ENCODE measurements at regions not wholly inside any gene's neighbourhood (a gene's known extent, or its start where the extent isn't known, plus 50 kb on each side); places are given as distances from the start of the nearest gene placed in this dataset.

DNA sequence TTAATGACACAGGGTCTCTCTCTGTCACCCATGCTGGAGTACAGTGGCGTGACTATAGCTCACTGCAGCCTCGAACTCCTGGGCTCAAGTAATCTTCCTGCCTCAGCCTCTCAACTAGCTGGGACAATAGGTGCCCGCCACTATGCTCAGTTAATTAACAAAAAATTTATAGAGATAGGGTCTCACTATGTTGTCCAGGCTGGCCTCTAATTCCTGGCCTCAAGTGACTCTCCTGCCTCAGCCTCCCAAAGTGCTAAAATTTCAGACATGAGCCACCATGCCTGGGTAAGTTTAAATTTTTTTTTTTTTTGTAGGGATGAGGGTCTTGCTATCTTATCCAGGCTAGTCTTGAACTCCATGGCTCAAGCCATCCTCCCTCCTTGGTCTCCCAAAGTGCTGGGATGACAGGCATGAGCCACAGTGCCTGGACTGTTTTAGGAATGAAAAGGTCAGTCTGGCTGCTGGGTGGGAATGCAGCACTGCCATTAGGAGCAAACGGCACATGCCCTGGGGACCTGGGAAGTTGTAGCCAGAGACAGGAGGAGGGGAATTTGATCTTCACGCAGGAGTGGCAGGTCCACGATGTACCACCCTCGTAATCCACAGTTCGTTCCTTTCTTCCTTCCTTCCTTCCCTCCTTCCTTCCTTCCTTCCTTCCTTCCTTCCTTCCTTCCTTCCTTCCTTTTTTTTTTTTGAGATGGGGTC is 106.7 kb downstream of the HAPSTR1 start:
- Mint-ChIP-seq H3K27me3 (ENCODE audit: low read depth) (no peaks in the 10 kb centered on the region), H3K27ac (no peak overlapping the region), H3K9me3 (no peaks in the 10 kb centered on the region), H3K36me3 (ENCODE audit: low read depth) (no peaks in the 10 kb centered on the region), H3K4me3 (ENCODE audit: low read depth) (no peak overlapping the region), H3K4me1 (ENCODE audit: low read depth) (no peaks in the 10 kb centered on the region)
- intact Hi-C loops (cut with micrococcal nuclease): no loop called here
- no peak for DNase-seq (ENCODE audit: low spot score)

- no peaks in the 10 kb centered on the region for H3K36me3 Mint-ChIP-seq (ENCODE audit: low read depth)
- no peaks in the 10 kb centered on the region for H3K9me3 Mint-ChIP-seq
Observed at GRCh38 chr16:9199311-9199710, 107.9 kb downstream of the HAPSTR1 start.

GRCh38 chr16:9199751-9200150 is 108.3 kb downstream of the HAPSTR1 start:
- Mint-ChIP-seq H3K36me3 (ENCODE audit: low read depth) (no peaks in the 10 kb centered on the region), H3K4me1 (ENCODE audit: low read depth) (no peaks in the 10 kb centered on the region), H3K27me3 (ENCODE audit: low read depth) (no peaks in the 10 kb centered on the region), H3K27ac (no peak overlapping the region), H3K9me3 (no peaks in the 10 kb centered on the region), H3K4me3 (ENCODE audit: low read depth) (no peak overlapping the region)
- DNase-seq (ENCODE audit: low spot score): no peak
- intact Hi-C loops (cut with micrococcal nuclease): no loop called here

More at GRCh38 chr16:9199311-9199710, 107.9 kb downstream of the HAPSTR1 start:
- Mint-ChIP-seq H3K4me3 (ENCODE audit: low read depth) (no peak overlapping the region), H3K4me1 (ENCODE audit: low read depth) (no peaks in the 10 kb centered on the region), H3K27me3 (ENCODE audit: low read depth) (no peaks in the 10 kb centered on the region), H3K27ac (no peak overlapping the region)
- no peak for DNase-seq (ENCODE audit: low spot score)
- intact Hi-C loops (cut with micrococcal nuclease): no loop called here

DNA sequence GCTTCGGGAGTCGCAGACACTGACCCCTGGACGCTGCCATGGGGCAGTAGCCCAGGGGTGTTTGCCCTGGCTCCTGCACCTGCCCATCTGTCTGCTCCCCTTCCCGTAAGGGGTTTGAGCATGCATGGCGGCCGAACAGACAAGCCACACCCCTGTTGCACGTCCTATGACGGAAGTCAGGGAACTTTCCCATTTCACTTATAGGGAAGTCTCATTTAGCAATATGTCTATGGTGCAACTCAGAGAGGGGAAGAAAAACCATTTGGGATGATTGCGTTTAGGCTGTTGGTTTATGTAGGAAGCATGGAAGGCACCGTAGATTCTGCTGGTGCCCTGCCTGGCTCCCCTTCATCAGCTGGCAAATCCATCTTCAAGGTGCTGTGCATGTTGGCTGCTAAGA is 112.5 kb downstream of the HAPSTR1 start:
- Mint-ChIP-seq H3K9me3 (no peaks in the 10 kb centered on the region), H3K27ac (no peak overlapping the region), H3K4me3 (ENCODE audit: low read depth) (no peak overlapping the region), H3K27me3 (ENCODE audit: low read depth) (no peaks in the 10 kb centered on the region), H3K36me3 (ENCODE audit: low read depth) (no peaks in the 10 kb centered on the region), H3K4me1 (ENCODE audit: low read depth) (no peaks in the 10 kb centered on the region)
- intact Hi-C loops (cut with micrococcal nuclease): no loop called here
- no peak for DNase-seq (ENCODE audit: low spot score)

- Mint-ChIP-seq H3K36me3 (ENCODE audit: low read depth) (no peaks in the 10 kb centered on the region), H3K27ac (no peak overlapping the region), H3K4me3 (ENCODE audit: low read depth) (no peak overlapping the region), H3K27me3 (ENCODE audit: low read depth) (no peaks in the 10 kb centered on the region), H3K9me3 (no peaks in the 10 kb centered on the region), H3K4me1 (ENCODE audit: low read depth) (no peaks in the 10 kb centered on the region)
- no peak for DNase-seq (ENCODE audit: low spot score)
- intact Hi-C loops (cut with micrococcal nuclease): no loop called here
Observed at GRCh38 chr16:9205661-9206060, 114.2 kb downstream of the HAPSTR1 start.

DNA sequence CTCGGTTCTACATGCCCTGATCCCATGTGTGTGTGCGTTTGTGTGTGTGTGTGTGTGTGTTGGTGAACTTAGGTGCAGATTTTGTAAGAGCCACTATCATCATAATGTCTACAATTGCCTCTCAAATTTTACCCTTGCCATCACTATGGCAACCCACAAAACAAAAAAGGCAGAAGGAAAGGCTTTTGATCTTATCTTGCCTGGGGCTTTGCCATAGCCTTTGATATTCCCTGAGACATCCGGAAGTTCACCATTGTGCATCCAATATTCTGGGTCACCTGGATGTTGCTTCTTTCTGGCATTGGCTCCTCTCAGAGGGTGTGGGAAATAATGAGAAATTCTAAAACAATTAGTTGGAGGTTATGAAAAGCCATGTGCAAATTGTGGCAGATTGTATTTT is 114.7 kb downstream of the HAPSTR1 start:
- Mint-ChIP-seq H3K9me3 (no peaks in the 10 kb centered on the region), H3K27me3 (ENCODE audit: low read depth) (no peaks in the 10 kb centered on the region), H3K27ac (no peak overlapping the region), H3K4me1 (ENCODE audit: low read depth) (no peaks in the 10 kb centered on the region), H3K4me3 (ENCODE audit: low read depth) (no peak overlapping the region), H3K36me3 (ENCODE audit: low read depth) (no peaks in the 10 kb centered on the region)
- intact Hi-C loops (cut with micrococcal nuclease): no loop called here
- no peak for DNase-seq (ENCODE audit: low spot score)

GRCh38 chr16:9212621-9213020 is 121.2 kb downstream of the HAPSTR1 start:
- DNase-seq (ENCODE audit: low spot score): no peak
- Mint-ChIP-seq H3K4me3 (ENCODE audit: low read depth) (no peak overlapping the region), H3K27me3 (ENCODE audit: low read depth) (no peaks in the 10 kb centered on the region), H3K27ac (no peak overlapping the region), H3K36me3 (ENCODE audit: low read depth) (no peaks in the 10 kb centered on the region), H3K9me3 (no peaks in the 10 kb centered on the region), H3K4me1 (ENCODE audit: low read depth) (no peaks in the 10 kb centered on the region)
- intact Hi-C loops (cut with micrococcal nuclease): no loop called here

DNA sequence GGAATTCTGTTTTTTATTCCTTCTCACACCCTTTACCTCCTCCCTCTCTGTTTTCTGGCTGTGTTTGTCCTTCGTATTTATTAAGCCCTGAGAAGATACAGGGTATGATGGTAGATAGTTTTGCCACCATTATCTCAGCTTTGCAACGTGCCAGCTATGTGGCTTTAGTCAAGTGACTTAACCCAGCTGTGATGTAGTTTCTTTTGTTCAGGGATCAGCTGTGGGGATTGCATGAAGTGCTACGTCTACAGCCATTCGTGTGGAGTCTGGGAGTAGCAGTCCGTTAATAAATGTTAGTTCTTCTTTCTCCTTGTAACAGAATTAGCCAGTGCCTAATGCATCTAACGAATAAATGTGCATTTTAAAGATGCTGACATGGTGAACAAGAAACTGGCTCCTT is 128.4 kb downstream of the HAPSTR1 start:
- Mint-ChIP-seq H3K9me3 (no peaks in the 10 kb centered on the region), H3K4me1 (ENCODE audit: low read depth) (no peaks in the 10 kb centered on the region), H3K4me3 (ENCODE audit: low read depth) (no peak overlapping the region), H3K36me3 (ENCODE audit: low read depth) (no peaks in the 10 kb centered on the region), H3K27ac (no peak overlapping the region), H3K27me3 (ENCODE audit: low read depth) (no peaks in the 10 kb centered on the region)
- intact Hi-C loops (cut with micrococcal nuclease): no loop called here
- no peak for DNase-seq (ENCODE audit: low spot score)

DNA sequence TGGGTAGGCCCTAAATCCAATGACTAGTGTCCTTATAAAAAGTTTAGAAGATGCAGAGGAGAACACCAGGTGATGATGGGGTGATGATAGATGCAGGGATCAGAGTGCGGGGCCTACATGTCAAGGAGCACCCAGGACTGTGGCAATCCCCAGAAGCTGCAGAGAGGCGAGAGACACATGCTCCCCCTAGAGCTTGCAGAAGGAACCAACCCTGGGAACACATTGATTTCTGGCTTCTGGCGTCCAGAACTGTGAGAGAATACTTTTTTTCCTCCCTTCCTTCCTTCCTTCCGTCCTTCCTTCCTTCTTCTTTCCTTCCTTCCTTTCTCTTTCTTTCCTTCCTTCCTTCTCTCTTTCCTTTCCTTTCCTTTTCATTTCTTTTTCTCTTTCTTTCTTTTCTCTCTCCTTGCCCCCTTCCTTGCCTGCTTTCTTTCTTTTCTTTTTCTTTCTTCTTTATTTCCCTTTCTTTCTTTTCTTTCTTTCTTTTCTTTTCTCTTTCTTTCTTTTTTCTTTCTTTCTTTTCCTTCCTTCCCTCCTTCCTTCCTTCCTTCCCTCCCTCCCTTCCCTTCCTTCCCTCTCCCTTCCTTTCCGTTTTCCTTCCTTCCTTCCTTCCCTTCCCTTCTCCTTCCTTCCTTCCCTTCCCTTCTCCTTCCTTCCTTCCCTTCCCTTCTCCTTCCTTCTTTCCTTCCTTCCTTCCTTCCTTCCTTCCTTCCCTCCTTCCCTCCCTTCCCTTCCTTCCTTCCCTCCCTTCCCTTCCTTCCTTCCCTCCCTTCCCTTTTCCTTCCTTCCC is 134.3 kb downstream of the HAPSTR1 start:
- no peak overlapping the region for H3K4me3 Mint-ChIP-seq (ENCODE audit: low read depth)
- no peak overlapping the region for H3K27ac Mint-ChIP-seq
- no peaks in the 10 kb centered on the region for H3K4me1 Mint-ChIP-seq (ENCODE audit: low read depth)
- H3K36me3 Mint-ChIP-seq (ENCODE audit: low read depth): no peaks in the 10 kb centered on the region
- H3K9me3 Mint-ChIP-seq: no peaks in the 10 kb centered on the region
- no peak for DNase-seq (ENCODE audit: low spot score)
- no peaks in the 10 kb centered on the region for H3K27me3 Mint-ChIP-seq (ENCODE audit: low read depth)
- intact Hi-C loops (cut with micrococcal nuclease): no loop called here

DNA sequence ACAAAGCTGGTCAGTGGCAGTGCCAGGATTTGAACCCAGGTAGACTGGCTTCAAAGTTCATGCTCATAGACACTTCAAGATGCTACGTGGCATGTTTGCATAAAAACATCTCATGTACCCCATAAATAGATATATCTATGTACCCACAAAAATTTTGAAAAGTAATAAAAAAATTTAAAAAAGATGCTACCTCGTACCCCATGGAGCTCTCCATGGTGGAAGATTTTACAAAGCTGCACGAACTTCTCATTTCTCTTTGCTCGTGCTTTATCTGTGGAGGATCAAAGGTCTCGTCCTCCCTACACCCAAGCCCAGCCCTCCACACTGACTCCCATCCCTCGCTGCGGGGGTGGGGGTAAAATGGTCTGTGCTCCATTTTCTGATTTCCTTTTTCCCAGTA is 135.5 kb downstream of the HAPSTR1 start:
- Mint-ChIP-seq H3K4me1 (ENCODE audit: low read depth) (no peaks in the 10 kb centered on the region), H3K27me3 (ENCODE audit: low read depth) (no peaks in the 10 kb centered on the region)

DNA sequence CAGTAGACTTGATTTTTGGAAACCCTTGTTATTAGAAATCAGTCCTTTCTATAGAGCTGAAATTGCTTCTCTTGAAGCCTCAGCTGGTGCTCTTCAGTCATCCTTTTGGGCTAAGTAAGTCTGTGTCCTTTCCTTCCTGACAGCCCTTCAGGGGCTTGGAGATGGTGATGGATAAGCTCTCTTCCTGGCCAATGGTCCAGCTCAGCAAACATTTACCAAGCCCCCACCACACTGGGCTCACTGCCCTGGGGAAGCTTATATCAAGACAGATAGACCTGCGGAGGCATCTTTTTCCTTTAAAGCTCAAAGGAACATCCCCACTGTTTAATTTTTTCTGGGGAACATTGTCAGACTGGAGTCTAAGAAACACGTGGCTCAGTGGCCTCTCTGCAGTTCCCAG is 139.6 kb downstream of the HAPSTR1 start:
- H3K36me3 Mint-ChIP-seq (ENCODE audit: low read depth): no peaks in the 10 kb centered on the region
- no peak overlapping the region for H3K4me3 Mint-ChIP-seq (ENCODE audit: low read depth)
- H3K27ac Mint-ChIP-seq: no peak overlapping the region
- H3K27me3 Mint-ChIP-seq (ENCODE audit: low read depth): peaks cover 4% of the 10 kb centered on the region
- no peaks in the 10 kb centered on the region for H3K4me1 Mint-ChIP-seq (ENCODE audit: low read depth)
- intact Hi-C loops (cut with micrococcal nuclease): no loop called here
- no peak for DNase-seq (ENCODE audit: low spot score)
- no peaks in the 10 kb centered on the region for H3K9me3 Mint-ChIP-seq

More for the DNA sequence above, 135.5 kb downstream of the HAPSTR1 start:
- DNase-seq (ENCODE audit: low spot score): no peak
- no peaks in the 10 kb centered on the region for H3K9me3 Mint-ChIP-seq
- no peaks in the 10 kb centered on the region for H3K36me3 Mint-ChIP-seq (ENCODE audit: low read depth)
- H3K4me3 Mint-ChIP-seq (ENCODE audit: low read depth): no peak overlapping the region
- H3K27ac Mint-ChIP-seq: no peak overlapping the region
- intact Hi-C loops (cut with micrococcal nuclease): no loop called here

DNA sequence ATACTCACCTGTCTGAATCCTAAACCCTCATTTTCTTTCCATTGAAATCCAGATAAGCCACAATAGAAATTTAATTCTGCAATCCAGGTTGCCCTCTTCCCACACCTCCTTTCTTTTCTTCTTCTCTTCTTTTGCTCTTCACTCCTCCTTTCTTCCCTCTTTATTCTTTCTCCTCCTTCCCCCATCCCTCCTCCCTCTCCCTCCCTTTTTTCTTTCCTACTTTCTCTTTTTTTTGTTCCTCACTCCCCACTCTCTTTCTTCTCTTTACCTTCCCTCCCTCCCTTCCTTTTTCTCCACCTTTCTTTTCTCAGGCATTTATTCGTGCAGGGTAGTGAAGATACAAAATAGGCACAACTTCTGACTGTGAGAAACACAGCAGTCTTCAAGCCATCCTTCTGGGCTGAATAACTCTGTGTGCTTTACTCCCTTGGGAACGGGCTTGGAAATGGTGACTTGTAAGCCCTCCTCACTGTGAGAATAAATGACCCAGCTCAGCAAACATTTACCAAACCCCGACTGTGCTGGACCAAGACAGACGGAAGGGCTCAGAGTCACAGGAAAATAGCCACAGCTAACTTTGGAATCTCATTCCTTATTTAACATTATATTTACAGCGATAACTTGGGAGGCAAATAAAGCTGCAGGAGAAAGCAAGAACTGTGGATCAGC is 140.8 kb downstream of the HAPSTR1 start:
- Mint-ChIP-seq H3K36me3 (ENCODE audit: low read depth) (no peaks in the 10 kb centered on the region), H3K9me3 (peaks cover 3% of the 10 kb centered on the region), H3K27me3 (ENCODE audit: low read depth) (peaks cover 4% of the 10 kb centered on the region), H3K4me1 (ENCODE audit: low read depth) (no peaks in the 10 kb centered on the region), H3K4me3 (ENCODE audit: low read depth) (no peak overlapping the region), H3K27ac (no peak overlapping the region)
- intact Hi-C loops (cut with micrococcal nuclease): no loop called here
- no peak for DNase-seq (ENCODE audit: low spot score)

GRCh38 chr16:9235867-9236266 is 144.4 kb downstream of the HAPSTR1 start:
- no peak for DNase-seq (ENCODE audit: low spot score)
- Mint-ChIP-seq H3K4me3 (ENCODE audit: low read depth) (no peak overlapping the region), H3K4me1 (ENCODE audit: low read depth) (no peaks in the 10 kb centered on the region), H3K27me3 (ENCODE audit: low read depth) (peaks cover 4% of the 10 kb centered on the region), H3K27ac (no peak overlapping the region), H3K36me3 (ENCODE audit: low read depth) (no peaks in the 10 kb centered on the region), H3K9me3 (peaks cover 3% of the 10 kb centered on the region)
- intact Hi-C loops (cut with micrococcal nuclease): no loop called here

All from activated T-helper 2 cell treated with anti-CD3 and anti-CD28 coated beads, Interferon-gamma antibody, Interleukin-2, Interleukin-4, amounts not matched to agents 10 μg/mL and 5 μg/mL and 100 μg/mL, durations not matched to agents 14 hours and 24 hours and 36 hours (primary cell).